ENCODE measurements at regions not wholly inside any gene's neighbourhood (a gene's known extent, or its start where the extent isn't known, plus 50 kb on each side); places are given as distances from the start of the nearest gene placed in this dataset.
"Not testable (repeated sequence)": the region's sequence is repeated elsewhere in the genome, so short reads cannot be mapped to it uniquely, and the experiment has no call there.

DNA sequence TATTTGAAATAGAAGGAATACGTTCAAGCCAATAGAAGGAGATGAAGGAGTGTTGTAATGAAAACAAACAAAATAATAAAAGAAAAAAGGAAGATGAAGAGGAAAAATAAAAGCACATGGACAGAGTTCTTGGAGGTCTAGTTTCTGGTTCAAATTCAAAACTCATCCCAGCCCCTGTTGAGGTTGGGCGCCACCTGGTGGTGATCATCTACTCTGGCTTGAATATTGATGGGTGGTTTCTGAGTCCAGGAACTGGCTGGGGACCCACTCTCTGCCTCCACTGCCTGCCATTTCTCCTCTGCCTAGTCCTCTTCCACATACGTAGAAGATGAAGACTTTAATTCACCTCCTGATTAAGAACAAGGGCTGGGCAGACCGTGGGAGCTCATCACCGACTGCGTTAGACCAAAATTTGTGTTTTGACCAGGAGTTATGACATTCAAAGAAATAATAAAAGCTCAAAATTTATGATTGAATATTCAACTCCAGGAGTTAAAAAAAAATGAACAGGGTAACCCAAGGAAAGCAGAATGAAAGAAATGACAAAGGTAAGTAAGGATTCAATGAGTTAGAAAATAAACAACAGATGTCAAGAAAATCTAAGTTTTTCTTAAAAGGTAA is 99.0 kb upstream of the SLC1A3 start:
- CTCF ChIA-PET: interaction anchor here (0.6 to 11.6 kb wide), 17 partner anchors 9 to 428 kb away, joined by 3 to 143 read pairs (median 5); no protein-coding TSS in a partner anchor
- TF ChIP-seq CTCF (IDR thresholded peaks at IDR 0.05; ENCODE audit: insufficient read depth, low read depth, low read length): peak; percentile 91
- DNase-seq (ENCODE audit: low read depth): no peak

GRCh38 chr5:36508331-36508730 is 98.1 kb upstream of the SLC1A3 start:
- H3K36me3 ChIP-seq (ENCODE audit: control insufficient read depth, insufficient read depth, low read length); H3K27me3 ChIP-seq (ENCODE audit: control insufficient read depth, insufficient read depth, low read length); POLR2A ChIA-PET; DNase-seq (ENCODE audit: low read depth); H3K4me3 ChIP-seq (ENCODE audit: low read depth, low read length): not testable (repeated sequence)
- CTCF ChIA-PET: interaction anchor here (0.7 to 11.6 kb wide), 6 partner anchors 10 to 191 kb away, joined by 3 to 143 read pairs (median 13); no protein-coding TSS in a partner anchor

More for the DNA sequence above, 99.0 kb upstream of the SLC1A3 start:
- Histone ChIP-seq H3K27me3 (ENCODE audit: control insufficient read depth, insufficient read depth, low read length) (peaks cover 3% of the 10 kb centered on the region), H3K4me3 (ENCODE audit: low read depth, low read length) (no peak overlapping the region), H3K36me3 (ENCODE audit: control insufficient read depth, insufficient read depth, low read length) (no peaks in the 10 kb centered on the region)
- POLR2A ChIA-PET: no interaction called here

DNA sequence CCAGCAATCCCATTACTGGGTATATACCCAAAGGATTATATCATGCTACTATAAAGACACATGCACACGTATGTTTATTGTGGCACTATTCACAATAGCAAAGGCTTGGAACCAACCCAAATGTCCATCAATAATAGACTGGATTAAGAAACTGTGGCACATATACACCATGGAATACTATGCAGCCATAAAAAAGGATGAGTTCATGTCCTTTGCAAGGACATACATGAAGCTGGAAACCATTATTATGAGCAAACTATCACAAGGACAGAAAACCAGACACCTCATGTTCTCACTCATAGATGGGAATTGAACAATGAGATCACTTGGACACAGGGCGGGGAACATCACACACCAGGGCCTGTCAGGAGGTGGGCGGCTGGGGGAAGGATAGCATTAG is 92.8 kb upstream of the SLC1A3 start:
- POLR2A ChIA-PET; CTCF ChIA-PET; H3K4me3 ChIP-seq (ENCODE audit: low read depth, low read length); DNase-seq (ENCODE audit: low read depth); H3K36me3 ChIP-seq (ENCODE audit: control insufficient read depth, insufficient read depth, low read length); H3K27me3 ChIP-seq (ENCODE audit: control insufficient read depth, insufficient read depth, low read length): not testable (repeated sequence)

DNA sequence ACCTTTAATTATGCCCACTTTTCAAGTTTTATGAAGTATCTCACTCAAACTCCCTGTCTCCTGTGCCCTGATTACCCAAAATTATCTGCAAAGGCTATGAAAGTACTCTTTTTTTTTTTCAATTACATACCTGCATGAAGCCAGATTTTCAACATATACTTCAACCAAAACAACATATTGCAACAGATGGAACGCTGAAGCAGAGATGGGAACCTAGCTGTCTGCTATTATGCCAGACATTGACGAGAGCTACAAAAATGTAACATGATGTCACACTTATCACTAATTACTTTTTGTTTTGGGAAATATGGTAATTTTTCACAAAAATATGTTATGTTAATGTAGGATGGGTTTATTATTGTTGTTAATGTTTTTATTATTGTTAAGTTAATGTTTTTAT is 86.5 kb upstream of the SLC1A3 start:
- no peak for TF ChIP-seq CTCF (IDR thresholded peaks at IDR 0.05; ENCODE audit: insufficient read depth, low read depth, low read length)
- no peak overlapping the region for H3K4me3 ChIP-seq (ENCODE audit: low read depth, low read length)
- peaks cover 2% of the 10 kb centered on the region for H3K27me3 ChIP-seq (ENCODE audit: control insufficient read depth, insufficient read depth, low read length)
- H3K36me3 ChIP-seq (ENCODE audit: control insufficient read depth, insufficient read depth, low read length): no peaks in the 10 kb centered on the region
- ChIA-PET POLR2A (no interaction called here), CTCF (no interaction called here)
- no peak for DNase-seq (ENCODE audit: low read depth)

- CTCF ChIA-PET: interaction anchor here (0.6 to 1.4 kb wide), 2 partner anchors 163 to 268 kb away, joined by 3 read pairs; no protein-coding TSS in a partner anchor
Measured at GRCh38 chr5:36521219-36521618, 85.2 kb upstream of the SLC1A3 start.

More at GRCh38 chr5:36521219-36521618, 85.2 kb upstream of the SLC1A3 start:
- no peak overlapping the region for H3K4me3 ChIP-seq (ENCODE audit: low read depth, low read length)
- TF ChIP-seq CTCF (IDR thresholded peaks at IDR 0.05; ENCODE audit: insufficient read depth, low read depth, low read length): no peak
- no peaks in the 10 kb centered on the region for H3K36me3 ChIP-seq (ENCODE audit: control insufficient read depth, insufficient read depth, low read length)
- POLR2A ChIA-PET: no interaction called here
- peaks cover 2% of the 10 kb centered on the region for H3K27me3 ChIP-seq (ENCODE audit: control insufficient read depth, insufficient read depth, low read length)
- no peak for DNase-seq (ENCODE audit: low read depth)

All from BJ (cell line).